ENCODE measurements at regions not wholly inside any gene's neighbourhood (a gene's known extent, or its start where the extent isn't known, plus 50 kb on each side); places are given as distances from the start of the nearest gene placed in this dataset.

- TF ChIP-seq CTCF (conservative IDR thresholded peaks at IDR 0.05; ENCODE audit: low read depth, low read length) (no peak), EZH2 (IDR thresholded peaks at IDR 0.05; ENCODE audit: borderline replicate concordance, low read depth, low read length, poor library complexity, severe bottlenecking) (no peak)
Observed at GRCh38 chr4:62513306-62513705, 1313.2 kb downstream of the ADGRL3 start.

All from A673 (cell line).